ENCODE measurements at regions not wholly inside any gene's neighbourhood (a gene's known extent, or its start where the extent isn't known, plus 50 kb on each side); places are given as distances from the start of the nearest gene placed in this dataset.

DNA sequence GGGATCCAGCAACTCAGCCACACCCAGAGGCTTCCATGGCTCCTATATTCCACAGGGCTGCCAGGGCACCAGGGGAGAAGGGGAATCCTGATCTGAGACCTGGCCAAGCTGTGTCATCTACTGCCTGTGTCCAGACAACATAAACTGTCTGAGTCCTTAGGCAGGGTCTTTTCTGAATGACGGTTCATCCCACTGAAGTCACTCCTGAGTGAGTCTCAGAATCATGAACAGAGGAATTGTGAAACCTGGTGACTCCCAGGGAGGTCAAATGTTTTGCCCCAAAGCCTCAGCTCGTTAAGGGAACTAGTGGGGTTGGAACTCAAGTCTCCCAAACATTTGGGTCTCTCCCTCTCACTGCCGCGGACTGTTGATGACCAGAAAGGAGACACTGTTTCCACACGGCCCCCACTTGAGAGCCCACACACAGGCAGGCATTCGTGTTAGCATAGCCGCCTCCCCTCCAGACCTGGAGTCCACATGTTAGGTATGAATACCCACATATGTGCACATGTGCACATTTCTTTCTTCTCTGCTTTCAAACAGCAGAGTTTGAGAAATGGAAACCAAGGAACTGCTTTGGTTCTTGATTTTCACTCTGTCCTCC is 87.2 kb upstream of the KCNK12 start:
- Histone ChIP-seq H3K4me3 (ENCODE audit: low read depth, low read length) (no peak overlapping the region), H3K36me3 (ENCODE audit: control insufficient read depth, insufficient read depth, low read length) (no peaks in the 10 kb centered on the region), H3K27me3 (ENCODE audit: control insufficient read depth, insufficient read depth, low read length) (no peaks in the 10 kb centered on the region), H3K9ac (ENCODE audit: low read depth, low read length) (no peak overlapping the region), H3K4me1 (ENCODE audit: control insufficient read depth, insufficient read depth, low read length) (peaks cover 28% of the 10 kb centered on the region), H3K9me3 (ENCODE audit: control insufficient read depth, insufficient read depth, low read length) (no peaks in the 10 kb centered on the region)

DNA sequence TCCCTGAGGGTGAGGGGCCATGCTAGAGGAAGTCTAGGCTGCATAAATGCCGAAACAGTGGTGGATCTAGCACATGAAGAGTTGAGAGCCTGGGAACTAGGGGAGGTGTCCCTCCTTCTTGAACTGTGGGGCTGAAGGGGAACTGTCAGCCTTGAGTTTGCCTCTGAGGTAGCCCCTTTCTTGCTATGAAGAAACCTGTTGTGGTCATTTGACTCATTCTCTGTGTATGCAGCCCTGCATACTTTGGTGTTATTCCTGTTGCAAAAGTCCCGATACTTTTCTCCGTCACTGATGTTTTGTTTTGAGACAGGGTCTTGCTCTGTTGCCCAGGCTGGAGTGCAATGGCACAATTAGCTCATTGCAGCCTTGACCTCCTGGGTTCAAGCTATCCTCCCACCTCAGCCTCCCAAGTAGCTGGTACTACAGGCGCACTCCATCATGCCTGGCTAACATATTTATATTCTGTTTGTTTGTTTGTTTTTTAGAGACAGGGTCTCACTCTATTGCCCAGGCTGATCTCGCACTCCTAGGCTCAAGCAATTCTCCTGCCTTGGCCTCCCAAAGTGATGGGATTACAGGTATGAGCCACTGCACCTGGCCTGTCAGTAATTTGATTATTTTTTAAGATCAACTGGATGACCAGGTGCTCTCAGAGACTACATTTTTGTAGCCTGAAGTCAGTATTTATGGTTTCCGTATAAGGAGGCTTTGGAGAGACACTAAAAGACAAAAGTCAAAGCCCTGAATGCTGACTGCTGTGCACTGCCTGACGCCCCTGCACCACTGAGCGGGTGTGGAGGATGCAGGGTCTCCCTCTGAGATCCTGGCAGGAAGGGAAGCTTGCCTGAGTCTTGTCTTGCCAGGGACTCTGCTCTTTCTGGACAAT is 86.2 kb upstream of the KCNK12 start:
- no peaks in the 10 kb centered on the region for H3K9me3 ChIP-seq (ENCODE audit: control insufficient read depth, insufficient read depth, low read length)
- H3K27me3 ChIP-seq (ENCODE audit: control insufficient read depth, insufficient read depth, low read length) = no peaks in the 10 kb centered on the region
- H3K36me3 ChIP-seq (ENCODE audit: control insufficient read depth, insufficient read depth, low read length) = no peaks in the 10 kb centered on the region
- H3K9ac ChIP-seq (ENCODE audit: low read depth, low read length) = no peak overlapping the region
- peaks cover 20% of the 10 kb centered on the region for H3K4me1 ChIP-seq (ENCODE audit: control insufficient read depth, insufficient read depth, low read length)
- no peak overlapping the region for H3K4me3 ChIP-seq (ENCODE audit: low read depth, low read length)

DNA sequence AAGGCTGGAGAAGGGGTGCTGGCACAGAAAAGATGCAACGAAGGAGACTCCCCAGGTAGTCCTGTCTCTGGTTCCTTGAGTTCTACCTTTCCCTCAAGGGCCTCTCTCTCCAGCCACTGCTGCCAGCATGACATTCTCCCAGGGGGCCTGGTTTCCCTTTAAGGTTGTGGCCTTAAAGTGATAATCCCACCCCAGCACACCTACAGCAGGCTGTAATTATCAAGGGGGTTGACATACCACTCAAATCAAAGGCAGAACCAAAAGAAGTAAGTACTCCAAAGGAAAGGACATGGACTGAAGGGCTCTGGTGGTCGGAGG is 84.7 kb upstream of the KCNK12 start:
- Histone ChIP-seq H3K36me3 (ENCODE audit: control insufficient read depth, insufficient read depth, low read length) (no peaks in the 10 kb centered on the region), H3K4me1 (ENCODE audit: control insufficient read depth, insufficient read depth, low read length) (peaks cover 20% of the 10 kb centered on the region), H3K9me3 (ENCODE audit: control insufficient read depth, insufficient read depth, low read length) (no peaks in the 10 kb centered on the region), H3K4me3 (ENCODE audit: low read depth, low read length) (no peak overlapping the region), H3K9ac (ENCODE audit: low read depth, low read length) (no peak overlapping the region), H3K27me3 (ENCODE audit: control insufficient read depth, insufficient read depth, low read length) (no peaks in the 10 kb centered on the region)

DNA sequence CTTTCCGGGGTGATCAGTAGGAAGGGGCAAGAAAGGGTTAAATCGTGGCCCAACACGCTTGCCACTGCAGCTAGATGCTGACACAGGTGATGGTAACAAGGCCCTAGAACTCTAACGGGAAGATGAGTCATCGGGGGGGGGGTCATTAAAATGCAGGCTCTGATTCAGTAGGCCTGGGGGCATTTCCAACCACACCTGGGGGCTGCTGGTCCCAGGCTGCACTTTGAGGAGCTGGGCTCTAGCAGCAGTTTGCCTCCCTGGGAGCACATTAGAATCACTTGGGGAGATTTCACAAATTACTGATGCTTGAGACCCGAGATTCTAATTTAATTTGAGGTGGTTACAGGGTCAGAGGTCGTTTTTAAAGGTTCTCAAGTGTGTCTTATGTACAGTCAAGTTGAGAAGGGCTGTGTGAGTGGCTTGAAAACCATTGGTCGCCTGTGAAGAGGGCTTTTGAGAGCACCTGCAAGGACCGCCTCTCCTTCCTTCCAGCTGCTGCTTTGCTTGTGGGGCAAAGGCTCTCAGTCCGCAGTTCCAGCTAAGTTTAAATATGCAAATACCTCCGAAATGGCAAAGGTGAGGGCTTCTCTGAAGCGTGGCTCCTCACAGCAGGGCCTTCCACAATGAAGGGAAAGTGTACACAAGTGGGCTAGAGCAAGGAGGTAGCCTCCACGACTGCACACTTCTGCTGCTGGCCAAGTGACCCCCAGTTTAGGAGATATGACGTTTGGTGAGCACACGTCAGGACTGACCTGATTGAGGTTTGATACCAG is 84.2 kb upstream of the KCNK12 start:
- no peaks in the 10 kb centered on the region for H3K36me3 ChIP-seq (ENCODE audit: control insufficient read depth, insufficient read depth, low read length)
- H3K9me3 ChIP-seq (ENCODE audit: control insufficient read depth, insufficient read depth, low read length) = no peaks in the 10 kb centered on the region
- no peaks in the 10 kb centered on the region for H3K27me3 ChIP-seq (ENCODE audit: control insufficient read depth, insufficient read depth, low read length)
- H3K9ac ChIP-seq (ENCODE audit: low read depth, low read length) = no peak overlapping the region
- peaks cover 20% of the 10 kb centered on the region for H3K4me1 ChIP-seq (ENCODE audit: control insufficient read depth, insufficient read depth, low read length)
- H3K4me3 ChIP-seq (ENCODE audit: low read depth, low read length) = no peak overlapping the region

DNA sequence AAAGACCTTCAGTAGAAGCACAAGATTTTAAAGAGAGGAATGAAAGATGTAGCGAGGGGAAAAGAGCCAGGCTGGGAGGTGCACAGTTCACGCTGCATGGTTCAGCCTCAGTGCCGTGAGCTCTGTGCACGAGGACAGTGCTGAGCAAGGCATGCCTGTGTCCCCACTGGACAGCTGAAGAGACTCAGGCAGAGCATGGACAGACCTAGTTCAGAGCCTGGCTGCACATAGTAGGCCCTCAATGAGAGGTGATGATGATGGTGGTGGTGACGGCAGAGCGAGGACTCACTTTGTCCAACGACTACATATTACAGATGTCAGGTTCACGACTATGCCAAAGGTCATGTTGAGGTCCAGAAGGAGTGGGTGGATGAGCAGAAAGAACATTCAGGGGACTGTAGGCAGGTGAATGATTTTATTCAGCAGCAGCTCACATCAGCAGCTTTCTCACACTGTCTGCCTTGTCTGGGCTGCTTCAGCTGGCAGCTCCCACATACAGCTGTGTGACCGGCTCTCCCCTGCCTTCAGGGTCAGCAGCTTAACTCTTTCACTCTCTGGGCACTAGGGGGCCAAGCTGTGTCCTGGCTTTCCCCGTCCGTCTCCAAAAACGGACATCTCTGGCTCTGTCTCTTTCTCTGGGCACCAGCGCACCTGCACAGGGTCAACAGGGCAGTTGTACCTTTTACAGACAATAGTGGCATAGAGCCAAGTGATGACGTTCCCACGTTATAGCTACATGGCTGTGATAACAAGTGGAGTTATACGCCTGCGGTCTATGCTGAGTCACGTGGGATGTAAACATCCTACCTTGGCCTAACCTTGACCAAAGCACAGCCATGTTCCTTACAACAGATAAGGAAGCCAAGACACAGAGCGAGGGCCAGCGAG is 83.4 kb upstream of the KCNK12 start:
- Histone ChIP-seq H3K36me3 (ENCODE audit: control insufficient read depth, insufficient read depth, low read length) (no peaks in the 10 kb centered on the region), H3K4me1 (ENCODE audit: control insufficient read depth, insufficient read depth, low read length) (peaks cover 20% of the 10 kb centered on the region), H3K4me3 (ENCODE audit: low read depth, low read length) (no peak overlapping the region), H3K27me3 (ENCODE audit: control insufficient read depth, insufficient read depth, low read length) (no peaks in the 10 kb centered on the region), H3K9me3 (ENCODE audit: control insufficient read depth, insufficient read depth, low read length) (no peaks in the 10 kb centered on the region), H3K9ac (ENCODE audit: low read depth, low read length) (no peak overlapping the region)

DNA sequence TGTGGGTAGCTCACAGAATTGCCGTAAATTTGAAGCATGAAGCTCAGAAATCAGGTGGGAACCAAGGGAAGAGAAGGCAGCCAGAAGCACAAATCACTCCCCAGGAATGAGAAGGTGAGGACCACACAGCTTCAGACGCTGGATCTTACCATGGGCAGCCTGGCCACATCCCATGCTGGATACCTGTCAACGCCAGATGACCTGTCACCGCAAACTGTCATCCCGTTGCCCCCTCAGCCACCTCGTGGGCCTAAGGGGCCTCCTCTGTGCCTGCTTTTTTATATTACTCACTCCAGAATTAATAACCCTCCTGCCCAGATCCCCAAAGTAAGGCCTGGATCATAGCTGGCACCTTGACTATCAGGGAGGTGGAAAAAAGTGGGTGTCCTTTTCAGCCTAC is 82.3 kb upstream of the KCNK12 start:
- Histone ChIP-seq H3K27me3 (ENCODE audit: control insufficient read depth, insufficient read depth, low read length) (no peaks in the 10 kb centered on the region), H3K4me3 (ENCODE audit: low read depth, low read length) (no peak overlapping the region), H3K4me1 (ENCODE audit: control insufficient read depth, insufficient read depth, low read length) (peaks cover 20% of the 10 kb centered on the region), H3K9me3 (ENCODE audit: control insufficient read depth, insufficient read depth, low read length) (no peaks in the 10 kb centered on the region), H3K36me3 (ENCODE audit: control insufficient read depth, insufficient read depth, low read length) (no peaks in the 10 kb centered on the region), H3K9ac (ENCODE audit: low read depth, low read length) (no peak overlapping the region)

DNA sequence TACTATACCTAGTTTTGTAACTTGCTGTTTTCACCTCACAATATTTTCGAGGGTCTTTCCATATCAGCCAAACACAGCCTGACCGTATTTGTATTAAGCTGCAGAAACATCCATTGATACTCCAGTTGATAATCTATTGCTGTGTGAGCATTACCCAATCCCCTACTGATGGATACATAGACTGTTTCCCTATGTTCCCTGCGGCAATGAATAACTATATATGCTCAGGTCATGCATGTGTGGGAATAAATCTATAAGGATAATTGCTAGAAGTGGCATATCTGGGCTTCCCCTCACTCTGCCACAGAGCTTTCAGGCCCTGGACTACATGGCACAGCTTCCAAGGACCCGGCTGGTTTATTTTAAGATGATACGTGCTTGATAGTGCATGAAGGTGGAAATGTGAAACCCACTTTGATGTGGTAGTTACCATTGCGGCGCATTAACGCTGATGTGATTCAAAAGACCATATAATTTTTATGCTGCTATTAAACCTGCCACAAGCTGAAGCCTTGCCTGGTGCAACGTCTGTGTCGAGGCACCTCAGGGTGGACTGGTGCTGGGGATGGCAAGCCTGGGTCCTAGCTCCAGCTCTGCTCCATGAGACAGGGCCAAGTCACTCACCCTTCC is 81.4 kb upstream of the KCNK12 start:
- H3K9ac ChIP-seq (ENCODE audit: low read depth, low read length) = no peak overlapping the region

DNA sequence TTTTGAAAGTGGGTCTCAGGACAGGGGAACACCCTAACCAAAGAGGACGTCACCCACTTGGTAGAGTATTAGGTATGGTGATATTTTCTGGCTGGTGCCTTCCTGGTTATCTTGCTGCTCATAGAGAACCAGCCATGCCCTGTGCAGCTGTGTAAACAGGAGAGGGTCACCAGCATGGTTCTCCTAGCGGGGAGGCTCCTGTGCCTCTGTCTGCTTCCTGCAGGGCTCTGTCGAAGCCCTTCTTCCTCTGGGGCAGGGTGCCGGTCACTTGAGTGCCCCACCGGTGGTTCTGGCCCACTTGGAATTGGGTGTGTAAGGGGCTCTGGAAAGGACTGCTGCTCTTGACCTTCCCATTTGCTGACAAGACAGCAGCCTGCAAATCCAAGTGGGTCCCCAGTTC is 80.5 kb upstream of the KCNK12 start:
- no peaks in the 10 kb centered on the region for H3K27me3 ChIP-seq (ENCODE audit: control insufficient read depth, insufficient read depth, low read length)

More for the DNA sequence above, 81.4 kb upstream of the KCNK12 start:
- no peaks in the 10 kb centered on the region for H3K9me3 ChIP-seq (ENCODE audit: control insufficient read depth, insufficient read depth, low read length)
- no peaks in the 10 kb centered on the region for H3K27me3 ChIP-seq (ENCODE audit: control insufficient read depth, insufficient read depth, low read length)
- no peak overlapping the region for H3K4me3 ChIP-seq (ENCODE audit: low read depth, low read length)
- no peaks in the 10 kb centered on the region for H3K36me3 ChIP-seq (ENCODE audit: control insufficient read depth, insufficient read depth, low read length)
- peaks cover 20% of the 10 kb centered on the region for H3K4me1 ChIP-seq (ENCODE audit: control insufficient read depth, insufficient read depth, low read length)

DNA sequence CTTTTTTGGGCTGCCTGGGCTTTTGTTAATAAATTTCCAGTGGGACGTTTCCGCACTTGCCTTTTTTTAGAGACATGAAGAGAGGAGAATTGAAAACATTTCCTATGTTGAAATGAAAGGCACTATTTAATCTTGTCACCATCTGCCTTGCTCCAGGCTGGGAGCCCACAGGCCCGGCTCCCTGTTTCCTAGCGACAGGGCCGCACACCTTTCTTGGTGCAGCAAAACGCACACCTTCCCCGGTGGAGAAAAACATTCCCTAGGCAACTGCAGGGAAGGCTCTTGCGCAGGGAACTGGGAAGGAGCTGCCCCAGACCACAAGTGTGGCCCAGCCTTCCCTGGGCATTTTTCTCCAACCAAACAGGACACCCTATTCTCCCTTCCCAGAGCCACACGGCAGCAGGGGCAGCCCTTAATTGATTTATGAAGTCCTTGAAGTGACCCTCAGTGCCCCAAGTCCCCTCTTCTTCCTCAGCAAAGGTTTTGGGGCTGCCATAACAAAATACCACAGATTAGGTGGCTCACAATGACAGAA is 79.3 kb upstream of the KCNK12 start:
- no peaks in the 10 kb centered on the region for H3K9me3 ChIP-seq (ENCODE audit: control insufficient read depth, insufficient read depth, low read length)
- peaks cover 12% of the 10 kb centered on the region for H3K4me1 ChIP-seq (ENCODE audit: control insufficient read depth, insufficient read depth, low read length)
- no peak overlapping the region for H3K4me3 ChIP-seq (ENCODE audit: low read depth, low read length)
- H3K27me3 ChIP-seq (ENCODE audit: control insufficient read depth, insufficient read depth, low read length) = no peaks in the 10 kb centered on the region
- H3K36me3 ChIP-seq (ENCODE audit: control insufficient read depth, insufficient read depth, low read length) = no peaks in the 10 kb centered on the region
- no peak overlapping the region for H3K9ac ChIP-seq (ENCODE audit: low read depth, low read length)

More for the DNA sequence above, 80.5 kb upstream of the KCNK12 start:
- Histone ChIP-seq H3K9me3 (ENCODE audit: control insufficient read depth, insufficient read depth, low read length) (no peaks in the 10 kb centered on the region), H3K9ac (ENCODE audit: low read depth, low read length) (no peak overlapping the region), H3K4me3 (ENCODE audit: low read depth, low read length) (no peak overlapping the region), H3K4me1 (ENCODE audit: control insufficient read depth, insufficient read depth, low read length) (peaks cover 20% of the 10 kb centered on the region), H3K36me3 (ENCODE audit: control insufficient read depth, insufficient read depth, low read length) (no peaks in the 10 kb centered on the region)

DNA sequence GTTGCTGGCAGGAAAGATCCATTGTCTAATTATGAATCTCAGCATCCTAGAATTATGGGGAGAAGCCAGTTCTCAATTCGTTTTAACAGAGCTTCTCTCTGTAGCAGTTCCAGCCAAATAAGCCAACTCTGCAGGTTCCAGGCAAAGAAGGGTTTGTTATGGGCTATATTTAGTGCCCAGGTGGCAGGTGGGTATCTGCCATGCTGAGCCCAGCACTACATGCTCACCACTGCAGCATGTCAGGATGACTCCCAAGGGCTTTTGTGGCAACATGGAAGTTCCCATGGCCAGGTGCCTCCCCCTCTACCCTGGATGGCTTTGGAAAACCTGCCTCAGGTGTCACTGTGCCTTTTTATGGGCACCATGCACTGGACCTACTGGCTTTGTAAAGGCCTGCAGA is 74.5 kb upstream of the KCNK12 start:
- no peak overlapping the region for H3K9ac ChIP-seq (ENCODE audit: low read depth, low read length)
- H3K36me3 ChIP-seq (ENCODE audit: control insufficient read depth, insufficient read depth, low read length) = no peaks in the 10 kb centered on the region
- no peak overlapping the region for H3K4me3 ChIP-seq (ENCODE audit: low read depth, low read length)
- no peaks in the 10 kb centered on the region for H3K4me1 ChIP-seq (ENCODE audit: control insufficient read depth, insufficient read depth, low read length)
- no peaks in the 10 kb centered on the region for H3K9me3 ChIP-seq (ENCODE audit: control insufficient read depth, insufficient read depth, low read length)
- no peaks in the 10 kb centered on the region for H3K27me3 ChIP-seq (ENCODE audit: control insufficient read depth, insufficient read depth, low read length)

DNA sequence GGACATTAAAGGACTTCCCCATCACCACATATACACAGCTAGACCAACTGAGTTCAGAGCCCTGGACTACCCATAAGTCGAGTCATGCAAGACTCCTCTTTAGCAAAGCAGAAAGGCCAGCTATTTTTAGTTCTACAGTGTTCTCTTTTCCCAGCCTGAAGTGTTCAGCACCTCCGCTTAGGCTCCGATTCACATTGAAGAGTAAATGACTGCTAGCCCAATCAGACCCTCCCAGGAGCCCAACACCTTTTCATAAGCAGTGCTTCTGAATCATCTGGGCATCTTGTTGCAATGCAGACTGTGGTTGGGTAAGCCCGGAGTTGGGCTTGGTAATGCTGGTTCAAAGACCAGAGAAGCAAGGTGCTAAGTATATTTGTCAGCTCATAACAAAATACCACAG is 73.6 kb upstream of the KCNK12 start:
- no peaks in the 10 kb centered on the region for H3K27me3 ChIP-seq (ENCODE audit: control insufficient read depth, insufficient read depth, low read length)
- peaks cover 1% of the 10 kb centered on the region for H3K4me1 ChIP-seq (ENCODE audit: control insufficient read depth, insufficient read depth, low read length)
- H3K36me3 ChIP-seq (ENCODE audit: control insufficient read depth, insufficient read depth, low read length) = no peaks in the 10 kb centered on the region
- H3K4me3 ChIP-seq (ENCODE audit: low read depth, low read length) = no peak overlapping the region
- H3K9me3 ChIP-seq (ENCODE audit: control insufficient read depth, insufficient read depth, low read length) = no peaks in the 10 kb centered on the region
- H3K9ac ChIP-seq (ENCODE audit: low read depth, low read length) = no peak overlapping the region
